Stimulated activated CD4-positive, alpha-beta T cell treated with anti-CD3 and anti-CD28 coated beads, Interleukin-12 subunit alpha, Interleukin-12 subunit beta, amount 100 ng/mL, for 48 hours (primary cell): ENCODE measurements at regions not wholly inside any gene's neighbourhood (a gene's known extent, or its start where the extent isn't known, plus 50 kb on each side); places are given as distances from the start of the nearest gene placed in this dataset.
"Not testable (repeated sequence)": the region's sequence is repeated elsewhere in the genome, so short reads cannot be mapped to it uniquely, and the experiment has no call there.

ENCODE experiments used
- DNase-seq, 3 donors: peaks; one replicate each; pipeline ENCODE4 v3.0.0-alpha.2; 2020; ENCODE audit warnings: low read depth in 2 of 3, low spot score in 1 of 3

- no peak for DNase-seq
Measured at GRCh38 chrX:6990552-6991193, 156.8 kb upstream of the STS start.

GRCh38 chrX:6989858-6990257 lies 157.7 kb upstream of the STS start:
- DNase-seq: no peak

GRCh38 chrX:6988694-6989093 lies 158.8 kb upstream of the STS start:
- DNase-seq: not testable (repeated sequence)

GRCh38 chrX:6986915-6987314 lies 160.6 kb upstream of the STS start:
- DNase-seq: no peak

- no peak for DNase-seq
Measured at GRCh38 chrX:6985537-6985936, 162.0 kb upstream of the STS start.

- DNase-seq: no peak
Measured at GRCh38 chrX:6983207-6983955, 164.1 kb upstream of the STS start.

- DNase-seq: no peak
Measured at GRCh38 chrX:6981718-6982406, 165.7 kb upstream of the STS start.

- no peak for DNase-seq
Measured at GRCh38 chrX:6980981-6981380, 166.5 kb upstream of the STS start.

- DNase-seq: no peak
Measured at GRCh38 chrX:6968231-6968630, 179.3 kb upstream of the STS start.

- DNase-seq: no peak
Measured at GRCh38 chrX:6965729-6966128, 181.8 kb upstream of the STS start.

GRCh38 chrX:6962006-6962355 lies 185.5 kb upstream of the STS start:
- DNase-seq: no peak

- no peak for DNase-seq
Measured at GRCh38 chrX:6961286-6962005, 186.1 kb upstream of the STS start.

- no peak for DNase-seq
Measured at GRCh38 chrX:6959006-6959405, 188.5 kb upstream of the STS start.

GRCh38 chrX:6954836-6955235 lies 192.7 kb upstream of the STS start:
- DNase-seq: no peak

GRCh38 chrX:6946168-6946567 lies 201.3 kb upstream of the STS start:
- no peak for DNase-seq

- DNase-seq: no peak
Measured at GRCh38 chrX:6941041-6941440, 206.5 kb upstream of the STS start.

GRCh38 chrX:6932942-6933341 lies 214.6 kb upstream of the STS start:
- not testable (repeated sequence) for DNase-seq

GRCh38 chrX:6930307-6930849 lies 217.1 kb upstream of the STS start:
- DNase-seq: no peak

- no peak for DNase-seq
Measured at GRCh38 chrX:6924443-6925077, 223.0 kb upstream of the STS start.

- DNase-seq: no peak
Measured at GRCh38 chrX:6917666-6918065, 229.8 kb upstream of the STS start.

GRCh38 chrX:6910218-6910617 lies 237.3 kb upstream of the STS start:
- DNase-seq: no peak
